Activated CD4-positive, alpha-beta T cell treated with anti-CD3 and anti-CD28 coated beads for 36 hours (primary cell): ENCODE measurements at regions not wholly inside any gene's neighbourhood (a gene's known extent, or its start where the extent isn't known, plus 50 kb on each side); places are given as distances from the start of the nearest gene placed in this dataset.
A peak's percentile ranks its signal among the peaks of the same experiment; 100 is the strongest.

Experiments used
- ATAC-seq: fragments of 200-7000 bp; cut with Tn5 transposase; one replicate; pipeline ENCODE4 v1.10.0; 2021; ENCODE audit warnings: mild to moderate bottlenecking, moderate library complexity
- CTCF ChIA-PET: fragments of 350-600 bp; sonication (Branson Sonifier 250); formaldehyde crosslinking; loops from one replicate; lab custom pipeline; 2021; ENCODE audit warnings: antibody characterized with exemption; lab: Charles Lee
- POLR2A ChIA-PET: fragments of 350-600 bp; sonication (Branson Sonifier 250); formaldehyde crosslinking; loops from one replicate; lab custom pipeline; 2021; ENCODE audit warnings: antibody characterized with exemption, inconsistent platforms; lab: Charles Lee
- DNase-seq: peaks from one replicate; pipeline ENCODE4 v3.0.0-alpha.2; 2020
- H3K27ac Mint-ChIP-seq: one replicate; pipeline ENCODE4 v1.8.0; 2021; ENCODE audit warnings: mixed read lengths
- H3K27me3 Mint-ChIP-seq: one replicate; pipeline ENCODE4 v1.8.0; 2021; ENCODE audit warnings: mixed read lengths
- H3K36me3 Mint-ChIP-seq: one replicate; pipeline ENCODE4 v1.8.0; 2021; ENCODE audit warnings: low read depth, mixed read lengths
- H3K4me1 Mint-ChIP-seq: one replicate; pipeline ENCODE4 v1.8.0; 2021; ENCODE audit warnings: mixed read lengths
- H3K4me3 Mint-ChIP-seq: one replicate; pipeline ENCODE4 v1.8.0; 2021; ENCODE audit warnings: mild to moderate bottlenecking, moderate library complexity, mixed read lengths
- H3K9me3 Mint-ChIP-seq: one replicate; pipeline ENCODE4 v1.8.0; 2021; ENCODE audit warnings: low read depth, mixed read lengths
- intact Hi-C, 2 experiments: fragments of 100-400 bp; cut with DNase I in 1 of 2; cut with micrococcal nuclease in 1 of 2; formaldehyde crosslinking; loops; one replicate each; pipeline versions ENCODE4 v1.14.2 to v1.15.1; 2022 to 2024; cut with DNase I, micrococcal nuclease

GRCh38 chr17:34874478-34874877 is 86.8 kb downstream of the CCT6B start:
- H3K4me3 Mint-ChIP-seq, result no peak overlapping the region
- intact Hi-C loops, result no loop called here
- H3K4me1 Mint-ChIP-seq, result no peaks in the 10 kb centered on the region
- H3K36me3 Mint-ChIP-seq, result no peaks in the 10 kb centered on the region
- H3K27me3 Mint-ChIP-seq, result peaks cover 6% of the 10 kb centered on the region
- peaks cover 6% of the 10 kb centered on the region for H3K9me3 Mint-ChIP-seq
- H3K27ac Mint-ChIP-seq, result no peak overlapping the region
- POLR2A ChIA-PET, result no interaction called here
- no peak for ATAC-seq
- CTCF ChIA-PET, result no interaction called here
- no peak for DNase-seq

DNA sequence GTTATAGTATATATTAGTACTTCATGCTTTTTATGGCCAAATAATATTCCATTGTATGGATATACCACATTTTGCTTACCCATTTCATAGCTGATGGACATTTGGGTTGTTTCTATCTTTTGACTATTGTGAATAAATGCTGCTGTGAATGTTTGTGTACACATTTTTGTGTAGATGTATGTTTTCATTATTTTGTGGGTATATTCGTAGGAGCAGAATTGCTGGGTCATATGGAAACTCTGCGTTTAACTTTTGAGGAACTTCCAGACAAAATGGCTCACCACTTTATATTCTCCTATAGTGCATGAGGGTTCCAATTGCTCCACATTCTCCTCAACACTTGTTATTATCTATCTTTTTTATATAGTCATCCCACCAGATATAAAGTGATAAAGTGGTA is 88.6 kb downstream of the CCT6B start:
- H3K27ac Mint-ChIP-seq, result no peak overlapping the region
- intact Hi-C loops, result no loop called here
- H3K4me1 Mint-ChIP-seq, result peaks cover 3% of the 10 kb centered on the region
- DNase-seq, result no peak
- H3K36me3 Mint-ChIP-seq, result no peaks in the 10 kb centered on the region
- peaks cover 15% of the 10 kb centered on the region for H3K9me3 Mint-ChIP-seq
- peaks cover 6% of the 10 kb centered on the region for H3K27me3 Mint-ChIP-seq
- no peak overlapping the region for H3K4me3 Mint-ChIP-seq
- no peak for ATAC-seq
- CTCF ChIA-PET, result no interaction called here
- POLR2A ChIA-PET, result no interaction called here

- Mint-ChIP-seq H3K9me3 (peaks cover 15% of the 10 kb centered on the region), H3K27me3 (peaks cover 4% of the 10 kb centered on the region), H3K4me3 (no peak overlapping the region), H3K4me1 (peaks cover 3% of the 10 kb centered on the region), H3K36me3 (no peaks in the 10 kb centered on the region), H3K27ac (no peak overlapping the region)
- ChIA-PET CTCF (interaction anchor here (0.8 kb wide), 1 partner anchor 799 kb away, joined by 4 read pairs; no protein-coding TSS in a partner anchor), POLR2A (no interaction called here)
- DNase-seq, result no peak
- intact Hi-C loops, result no loop called here
- ATAC-seq, result no peak
These were observed 91.6 kb downstream of the CCT6B start for GRCh38 chr17:34869641-34870040.

DNA sequence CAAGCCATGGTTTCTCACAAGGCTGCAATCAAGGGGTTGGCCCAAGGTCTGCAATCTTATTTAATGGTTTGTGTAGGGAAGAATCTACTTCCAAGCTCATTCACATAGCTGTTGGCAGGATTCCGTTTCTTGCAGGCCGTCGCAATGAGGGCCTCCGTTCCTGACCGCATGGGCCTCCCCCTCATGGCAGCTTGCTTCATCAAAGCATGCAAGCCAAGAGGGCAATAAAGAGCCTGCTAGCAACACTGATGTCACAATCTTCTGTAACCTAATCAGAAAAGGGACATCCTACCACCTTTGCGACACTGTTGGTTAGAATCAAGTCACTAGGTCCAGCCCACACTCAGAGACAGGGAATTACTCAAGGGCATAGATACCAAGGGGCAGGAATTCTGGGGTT is 95.5 kb downstream of the CCT6B start:
- POLR2A ChIA-PET, result no interaction called here
- CTCF ChIA-PET, result interaction anchor here (0.6 kb wide), 1 partner anchor 29 kb away, joined by 3 read pairs; no protein-coding TSS in a partner anchor
- Mint-ChIP-seq H3K9me3 (peaks cover 9% of the 10 kb centered on the region), H3K27ac (no peak overlapping the region), H3K36me3 (no peaks in the 10 kb centered on the region), H3K4me1 (peaks cover 3% of the 10 kb centered on the region), H3K4me3 (no peak overlapping the region), H3K27me3 (peaks cover 3% of the 10 kb centered on the region)
- intact Hi-C loops, result no loop called here
- no peak for ATAC-seq
- no peak for DNase-seq

- H3K27me3 Mint-ChIP-seq, result peaks cover 8% of the 10 kb centered on the region
- peaks cover 10% of the 10 kb centered on the region for H3K4me1 Mint-ChIP-seq
- H3K27ac Mint-ChIP-seq, result no peak overlapping the region
- no peak overlapping the region for H3K4me3 Mint-ChIP-seq
- H3K9me3 Mint-ChIP-seq, result no peaks in the 10 kb centered on the region
- intact Hi-C loops, result no loop called here
- ChIA-PET CTCF (no interaction called here), POLR2A (no interaction called here)
- H3K36me3 Mint-ChIP-seq, result no peaks in the 10 kb centered on the region
- no peak for ATAC-seq
- no peak for DNase-seq
These were observed 98.9 kb downstream of the CCT6B start for GRCh38 chr17:34862384-34862783.

DNA sequence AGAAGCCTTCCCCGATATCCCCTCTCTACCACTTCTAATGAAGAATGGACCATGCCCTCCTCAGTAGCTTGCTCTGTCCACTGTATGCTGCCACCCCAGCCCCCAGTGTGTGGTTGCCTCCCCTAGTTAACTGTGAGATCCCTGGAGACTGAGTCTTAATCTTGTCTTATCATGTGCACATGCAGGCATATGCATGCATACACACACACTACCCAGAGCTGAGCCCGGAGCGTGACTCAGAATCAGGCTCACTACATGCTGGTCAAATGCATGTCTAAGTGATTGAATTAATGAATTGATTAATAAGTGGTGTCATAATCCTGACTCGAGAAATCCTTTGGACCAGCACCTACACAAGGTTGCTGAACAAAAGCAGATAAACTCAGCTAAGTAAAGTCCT is 99.4 kb downstream of the CCT6B start:
- H3K4me3 Mint-ChIP-seq, result no peak overlapping the region
- H3K27me3 Mint-ChIP-seq, result peaks cover 8% of the 10 kb centered on the region
- peaks cover 10% of the 10 kb centered on the region for H3K4me1 Mint-ChIP-seq
- H3K9me3 Mint-ChIP-seq, result no peaks in the 10 kb centered on the region
- ChIA-PET CTCF (no interaction called here), POLR2A (no interaction called here)
- no peaks in the 10 kb centered on the region for H3K36me3 Mint-ChIP-seq
- DNase-seq (no peak), ATAC-seq (no peak)
- intact Hi-C loops, result no loop called here
- H3K27ac Mint-ChIP-seq, result no peak overlapping the region

GRCh38 chr17:34859652-34860051 is 101.6 kb downstream of the CCT6B start:
- H3K4me1 Mint-ChIP-seq, result peaks cover 10% of the 10 kb centered on the region
- no peak overlapping the region for H3K27ac Mint-ChIP-seq
- no peaks in the 10 kb centered on the region for H3K9me3 Mint-ChIP-seq
- CTCF ChIA-PET, result interaction anchor here (0.5 kb wide), 1 partner anchor 220 kb away, joined by 3 read pairs; no protein-coding TSS in a partner anchor
- ATAC-seq, result peak; percentile 57
- no peaks in the 10 kb centered on the region for H3K36me3 Mint-ChIP-seq
- intact Hi-C loops, result no loop called here
- H3K4me3 Mint-ChIP-seq, result no peak overlapping the region
- peaks cover 8% of the 10 kb centered on the region for H3K27me3 Mint-ChIP-seq
- POLR2A ChIA-PET, result interaction anchor here (0.5 kb wide), 1 partner anchor 1231 kb away, joined by 3 read pairs; no protein-coding TSS in a partner anchor
- peak; percentile 8 for DNase-seq

- no peak overlapping the region for H3K4me3 Mint-ChIP-seq
- H3K9me3 Mint-ChIP-seq, result no peaks in the 10 kb centered on the region
- intact Hi-C loops, result no loop called here
- H3K4me1 Mint-ChIP-seq, result peaks cover 10% of the 10 kb centered on the region
- ChIA-PET POLR2A (interaction anchor here (0.5 to 0.6 kb wide), 2 partner anchors 214 to 1232 kb away, joined by 3 read pairs; no protein-coding TSS in a partner anchor), CTCF (interaction anchor here (0.5 kb wide), 1 partner anchor 221 kb away, joined by 3 read pairs; no protein-coding TSS in a partner anchor)
- H3K27me3 Mint-ChIP-seq, result peaks cover 8% of the 10 kb centered on the region
- ATAC-seq (peak; percentile 73), DNase-seq (peak; percentile 9)
- H3K27ac Mint-ChIP-seq, result no peak overlapping the region
- H3K36me3 Mint-ChIP-seq, result no peaks in the 10 kb centered on the region
These were observed 102.4 kb downstream of the CCT6B start for GRCh38 chr17:34858591-34859565.

GRCh38 chr17:34853924-34854323 is 107.3 kb downstream of the CCT6B start:
- H3K27me3 Mint-ChIP-seq, result no peaks in the 10 kb centered on the region
- DNase-seq, result no peak
- CTCF ChIA-PET, result no interaction called here
- H3K4me1 Mint-ChIP-seq, result peaks cover 2% of the 10 kb centered on the region
- ATAC-seq, result no peak
- POLR2A ChIA-PET, result no interaction called here
- H3K36me3 Mint-ChIP-seq, result no peaks in the 10 kb centered on the region
- no peaks in the 10 kb centered on the region for H3K9me3 Mint-ChIP-seq
- no peak overlapping the region for H3K27ac Mint-ChIP-seq
- intact Hi-C loops, result no loop called here
- H3K4me3 Mint-ChIP-seq, result no peak overlapping the region

DNA sequence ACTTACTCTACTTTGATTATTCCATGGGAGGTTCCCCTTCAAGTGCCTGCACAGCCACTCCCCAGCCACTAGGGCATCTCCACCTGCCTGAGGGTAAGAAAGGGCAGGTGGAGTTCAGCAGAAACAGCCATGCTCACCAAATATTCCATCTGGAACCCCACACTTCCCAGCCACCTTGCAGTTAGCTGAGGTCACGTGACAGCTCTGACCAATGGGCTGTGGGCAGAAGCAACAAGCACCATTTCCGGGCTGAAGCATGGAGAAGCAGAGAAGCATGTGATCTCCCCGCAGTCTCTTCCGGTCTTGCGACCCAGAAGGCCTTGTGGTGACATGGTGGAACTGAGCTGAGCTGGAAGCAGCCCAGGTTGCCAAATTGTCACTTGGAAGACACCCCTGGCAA is 108.6 kb downstream of the CCT6B start:
- Mint-ChIP-seq H3K36me3 (no peaks in the 10 kb centered on the region), H3K27me3 (no peaks in the 10 kb centered on the region), H3K4me3 (no peak overlapping the region), H3K9me3 (no peaks in the 10 kb centered on the region), H3K27ac (no peak overlapping the region), H3K4me1 (no peaks in the 10 kb centered on the region)
- intact Hi-C loops, result no loop called here
- ATAC-seq (no peak), DNase-seq (no peak)
- CTCF ChIA-PET, result interaction anchor here (1.0 kb wide), 1 partner anchor 268 kb away, joined by 4 read pairs; no protein-coding TSS in a partner anchor
- POLR2A ChIA-PET, result no interaction called here

DNA sequence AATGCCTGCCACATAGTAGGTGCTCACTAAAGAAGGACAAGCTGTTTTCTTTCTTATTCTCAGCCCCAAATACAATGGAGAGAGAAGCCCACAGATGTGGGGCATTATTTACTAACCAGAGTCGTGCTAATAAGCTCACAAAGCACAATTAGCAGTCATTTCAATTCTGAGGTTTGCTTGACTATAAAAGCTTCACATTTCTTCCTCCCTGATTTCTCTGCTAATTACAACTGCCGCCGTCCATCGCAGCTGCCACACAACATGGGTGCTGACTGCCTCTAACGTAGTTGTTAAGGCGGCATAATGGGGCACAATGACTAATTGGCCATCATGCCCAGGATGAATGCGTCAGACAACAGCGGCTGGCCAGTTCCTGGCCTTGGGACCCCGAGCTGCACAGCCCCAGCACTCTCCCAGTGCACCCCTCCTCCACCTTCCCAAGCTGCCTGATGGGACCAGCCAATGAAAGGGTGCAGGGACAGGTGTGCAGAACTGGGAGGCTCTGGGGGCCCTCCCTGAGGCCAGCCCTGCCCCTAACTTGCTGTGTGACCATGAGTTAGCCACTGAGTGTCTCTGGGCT is 109.2 kb downstream of the CCT6B start:
- H3K4me3 Mint-ChIP-seq, result no peak overlapping the region
- POLR2A ChIA-PET, result no interaction called here
- CTCF ChIA-PET, result interaction anchor here (1.0 kb wide), 1 partner anchor 268 kb away, joined by 4 read pairs; no protein-coding TSS in a partner anchor
- intact Hi-C loops, result no loop called here
- no peak overlapping the region for H3K27ac Mint-ChIP-seq
- DNase-seq (no peak), ATAC-seq (no peak)
- H3K27me3 Mint-ChIP-seq, result no peaks in the 10 kb centered on the region
- H3K36me3 Mint-ChIP-seq, result no peaks in the 10 kb centered on the region
- H3K4me1 Mint-ChIP-seq, result no peaks in the 10 kb centered on the region
- no peaks in the 10 kb centered on the region for H3K9me3 Mint-ChIP-seq
